Fibroblast of lung (primary cell): ENCODE measurements at regions not wholly inside any gene's neighbourhood (a gene's known extent, or its start where the extent isn't known, plus 50 kb on each side); places are given as distances from the start of the nearest gene placed in this dataset.

Experiments
- DNase-seq, 2 donors: peaks; one replicate each; pipeline versions ENCODE4 v3.0.0 to v3.0.0-alpha.2; 2010; ENCODE audit warnings: low read depth in 2 of 2
- H2AFZ ChIP-seq: 2 replicates; pipeline ENCODE4 v1.5.1; 2012; ENCODE audit warnings: low read length, control low read depth, inconsistent platforms
- H3K27ac ChIP-seq: 2 replicates; pipeline ENCODE4 v1.5.1; 2011; ENCODE audit warnings: low read length, control low read depth; ENCODE audit not compliant: insufficient read depth
- H3K27me3 ChIP-seq: 2 replicates; pipeline ENCODE4 v1.5.1; 2011; ENCODE audit warnings: mild to moderate bottlenecking, low read length; ENCODE audit not compliant: control insufficient read depth, insufficient read depth
- H3K36me3 ChIP-seq: 2 replicates; pipeline ENCODE4 v1.5.1; 2011; ENCODE audit warnings: low read length; ENCODE audit not compliant: control insufficient read depth, insufficient read depth
- H3K4me1 ChIP-seq: 2 replicates; pipeline ENCODE4 v1.5.1; 2011; ENCODE audit warnings: low read length; ENCODE audit not compliant: control insufficient read depth, insufficient read depth; ENCODE audit errors: extremely low read depth
- H3K4me2 ChIP-seq: 2 replicates; pipeline ENCODE4 v1.5.1; 2011; ENCODE audit warnings: low read length, control low read depth; ENCODE audit not compliant: insufficient read depth; ENCODE audit errors: extremely low read depth
- H3K4me3 ChIP-seq, 4 experiments: fragments of 200-600 bp in 1 of 4; sonication (generic) in 1 of 4; replicated peaks in 1 of 4; 2 replicates each; pipeline ENCODE4 v1.5.1; 2011 to 2016; ENCODE audit warnings: low read length in 4 of 4, low read depth in 3 of 4, mild to moderate bottlenecking in 3 of 4, control low read depth in 2 of 4, inconsistent platforms in 1 of 4, mixed read lengths in 1 of 4; ENCODE audit not compliant: insufficient read depth in 1 of 4; ENCODE audit errors: control extremely low read depth in 1 of 4
- H3K79me2 ChIP-seq: 2 replicates; pipeline ENCODE4 v1.5.1; 2012; ENCODE audit warnings: mild to moderate bottlenecking, low read length, inconsistent platforms; ENCODE audit not compliant: control insufficient read depth, insufficient read depth
- H3K9ac ChIP-seq: 2 replicates; pipeline ENCODE4 v1.5.1; 2011; ENCODE audit warnings: mild to moderate bottlenecking, low read length, control low read depth; ENCODE audit not compliant: insufficient read depth
- H3K9me3 ChIP-seq: 2 replicates; pipeline ENCODE4 v1.5.1; 2012; ENCODE audit warnings: low read depth, low read length; ENCODE audit not compliant: control insufficient read depth, insufficient read depth
- H4K20me1 ChIP-seq: 2 replicates; pipeline ENCODE4 v1.5.1; 2011; ENCODE audit warnings: low read length; ENCODE audit not compliant: control insufficient read depth, insufficient read depth; ENCODE audit errors: extremely low read depth
- EZH2 ChIP-seq: IDR thresholded peaks from 2 replicates; pipeline ENCODE4 v1.5.1; 2012; ENCODE audit warnings: low read length, control low read depth, mild to moderate bottlenecking; ENCODE audit errors: missing control alignments
- TF ChIP-seq, protein P1 (sequence below), 2 donors: IDR thresholded peaks in 1 of 2; conservative IDR thresholded peaks in 1 of 2; 1 replicate in 1 of 2; 2 replicates in 1 of 2; pipeline ENCODE4 v1.5.1; 2011 to 2012; ENCODE audit warnings: low read length in 2 of 2, control low read depth in 1 of 2, inconsistent platforms in 1 of 2, low read depth in 1 of 2, mild to moderate bottlenecking in 1 of 2

GRCh38 chrX:109934935-109935334 is 68.0 kb upstream of the TMEM164 start:
- Histone ChIP-seq H4K20me1 (no peaks in the 10 kb centered on the region), H3K9me3 (no peaks in the 10 kb centered on the region), H3K79me2 (no peaks in the 10 kb centered on the region), H3K4me3 (no peak overlapping the region), H3K36me3 (no peaks in the 10 kb centered on the region), H3K4me2 (no peak overlapping the region), H3K9ac (no peak overlapping the region), H3K27me3 (peaks cover 2% of the 10 kb centered on the region), H3K27ac (no peak overlapping the region), H2AFZ (no peak overlapping the region), H3K4me1 (no peaks in the 10 kb centered on the region)
- TF ChIP-seq, protein P1, sequence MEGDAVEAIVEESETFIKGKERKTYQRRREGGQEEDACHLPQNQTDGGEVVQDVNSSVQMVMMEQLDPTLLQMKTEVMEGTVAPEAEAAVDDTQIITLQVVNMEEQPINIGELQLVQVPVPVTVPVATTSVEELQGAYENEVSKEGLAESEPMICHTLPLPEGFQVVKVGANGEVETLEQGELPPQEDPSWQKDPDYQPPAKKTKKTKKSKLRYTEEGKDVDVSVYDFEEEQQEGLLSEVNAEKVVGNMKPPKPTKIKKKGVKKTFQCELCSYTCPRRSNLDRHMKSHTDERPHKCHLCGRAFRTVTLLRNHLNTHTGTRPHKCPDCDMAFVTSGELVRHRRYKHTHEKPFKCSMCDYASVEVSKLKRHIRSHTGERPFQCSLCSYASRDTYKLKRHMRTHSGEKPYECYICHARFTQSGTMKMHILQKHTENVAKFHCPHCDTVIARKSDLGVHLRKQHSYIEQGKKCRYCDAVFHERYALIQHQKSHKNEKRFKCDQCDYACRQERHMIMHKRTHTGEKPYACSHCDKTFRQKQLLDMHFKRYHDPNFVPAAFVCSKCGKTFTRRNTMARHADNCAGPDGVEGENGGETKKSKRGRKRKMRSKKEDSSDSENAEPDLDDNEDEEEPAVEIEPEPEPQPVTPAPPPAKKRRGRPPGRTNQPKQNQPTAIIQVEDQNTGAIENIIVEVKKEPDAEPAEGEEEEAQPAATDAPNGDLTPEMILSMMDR (conservative IDR thresholded peaks at IDR 0.05 in 1 of 2, IDR thresholded peaks at IDR 0.05 in 1 of 2; ENCODE audit: low read depth in 1 of 2, low read length in 2 of 2): no peak
- no peak for TF ChIP-seq EZH2
- DNase-seq: peak in 1 of 2 donors; percentile 50

GRCh38 chrX:109936114-109936513 is 66.8 kb upstream of the TMEM164 start:
- peak; percentile 17 to 33 for DNase-seq
- no peaks in the 10 kb centered on the region for H3K79me2 ChIP-seq

DNA sequence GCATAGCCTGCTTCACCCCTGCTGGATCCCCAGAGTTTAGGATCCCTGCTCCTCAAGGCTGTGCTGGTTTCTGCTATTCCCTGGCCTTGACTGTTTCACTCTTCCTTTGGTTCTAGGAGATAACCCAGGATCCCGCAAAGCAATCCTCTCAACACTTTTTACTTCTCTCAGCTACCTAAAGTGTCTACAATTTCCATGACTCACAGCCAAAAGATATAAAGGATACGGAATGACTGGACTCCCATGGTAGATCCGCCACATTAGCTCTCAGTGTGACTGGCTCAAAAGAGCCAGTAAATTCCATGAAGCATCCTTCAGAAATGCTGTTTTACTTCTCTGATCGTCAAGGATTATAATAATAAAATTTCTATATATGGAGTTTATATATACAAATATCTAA is 66.3 kb upstream of the TMEM164 start:
- no peaks in the 10 kb centered on the region for H3K79me2 ChIP-seq
- no peaks in the 10 kb centered on the region for H3K9me3 ChIP-seq
- H2AFZ ChIP-seq: no peak overlapping the region
- no peak overlapping the region for H3K27ac ChIP-seq
- H3K27me3 ChIP-seq: peaks cover 2% of the 10 kb centered on the region
- no peak overlapping the region for H3K9ac ChIP-seq
- H4K20me1 ChIP-seq: no peaks in the 10 kb centered on the region
- H3K4me3 ChIP-seq: no peak overlapping the region
- DNase-seq: no peak
- no peak overlapping the region for H3K4me2 ChIP-seq
- no peaks in the 10 kb centered on the region for H3K4me1 ChIP-seq
- no peaks in the 10 kb centered on the region for H3K36me3 ChIP-seq
- TF ChIP-seq, protein P1 (conservative IDR thresholded peaks at IDR 0.05 in 1 of 2, IDR thresholded peaks at IDR 0.05 in 1 of 2; ENCODE audit: low read depth in 1 of 2, low read length in 2 of 2): no peak
- TF ChIP-seq EZH2: no peak

More at GRCh38 chrX:109936114-109936513, 66.8 kb upstream of the TMEM164 start:
- Histone ChIP-seq H3K4me1 (no peaks in the 10 kb centered on the region), H4K20me1 (no peaks in the 10 kb centered on the region), H3K27ac (no peak overlapping the region), H3K36me3 (no peaks in the 10 kb centered on the region), H3K9ac (no peak overlapping the region), H2AFZ (no peak overlapping the region), H3K27me3 (peaks cover 2% of the 10 kb centered on the region), H3K9me3 (no peaks in the 10 kb centered on the region), H3K4me2 (no peak overlapping the region), H3K4me3 (no peak overlapping the region)
- TF ChIP-seq EZH2: no peak
- TF ChIP-seq, protein P1 (conservative IDR thresholded peaks at IDR 0.05 in 1 of 2, IDR thresholded peaks at IDR 0.05 in 1 of 2; ENCODE audit: low read depth in 1 of 2, low read length in 2 of 2): no peak
